Breast epithelium (tissue), 3 donors: ENCODE measurements at regions not wholly inside any gene's neighbourhood (a gene's known extent, or its start where the extent isn't known, plus 50 kb on each side); places are given as distances from the start of the nearest gene placed in this dataset.

ENCODE experiments used
- CTCF ChIP-seq, 3 donors: fragments of 450-650 bp; IDR thresholded peaks; one replicate each; pipeline ENCODE4 v1.5.1; 2016 to 2017; ENCODE audit warnings: antibody characterized with exemption in 3 of 3, mild to moderate bottlenecking in 3 of 3, moderate library complexity in 3 of 3
- POLR2A ChIP-seq: fragments of 450-650 bp; IDR thresholded peaks from one replicate; pipeline ENCODE4 v1.6.1; 2016; ENCODE audit warnings: antibody characterized with exemption, mild to moderate bottlenecking, moderate library complexity
- POLR2AphosphoS5 ChIP-seq, 3 donors: sonication (generic); formaldehyde crosslinking; IDR thresholded peaks; one replicate each; pipeline ENCODE4 v1.6.1; 2017; ENCODE audit warnings: antibody characterized with exemption in 3 of 3

GRCh38 chr4:108301545-108302251, 133.0 kb upstream of the LEF1 start:
- TF ChIP-seq CTCF (IDR thresholded peaks at IDR 0.05) (no peak), POLR2A (no peak), POLR2AphosphoS5 (IDR thresholded peaks at IDR 0.05) (no peak)
